Astrocyte (in vitro differentiated cells and primary cell): ENCODE measurements at regions not wholly inside any gene's neighbourhood (a gene's known extent, or its start where the extent isn't known, plus 50 kb on each side); places are given as distances from the start of the nearest gene placed in this dataset.

Source experiments
- DNase-seq: peaks from one replicate; pipeline ENCODE4 v3.0.0-alpha.2; 2010; ENCODE audit warnings: low read depth
- FAIRE-seq: peaks from 2 replicates; lab custom pipeline; 2011; peaks lifted over from hg19 to GRCh38; lab: Jason Lieb, UNC
- H2AFZ ChIP-seq: 2 replicates; pipeline ENCODE4 v1.6.0; 2012; ENCODE audit warnings: low read depth, low read length, inconsistent platforms
- H3K27ac ChIP-seq: 2 replicates; pipeline ENCODE4 v1.5.1; 2011; ENCODE audit warnings: low read depth, low read length, inconsistent platforms
- H3K27me3 ChIP-seq: 2 replicates; pipeline ENCODE4 v1.6.0; 2011; ENCODE audit warnings: low read length, inconsistent platforms; ENCODE audit not compliant: insufficient read depth
- H3K36me3 ChIP-seq: 2 replicates; pipeline ENCODE4 v1.5.1; 2011; ENCODE audit warnings: low read length, inconsistent platforms; ENCODE audit not compliant: insufficient read depth
- H3K4me1 ChIP-seq: 2 replicates; pipeline ENCODE4 v1.5.1; 2011; ENCODE audit warnings: low read length, inconsistent platforms; ENCODE audit not compliant: insufficient read depth
- H3K4me2 ChIP-seq: 2 replicates; pipeline ENCODE4 v1.6.0; 2012; ENCODE audit warnings: low read length, inconsistent platforms
- H3K4me3 ChIP-seq: 2 replicates; pipeline ENCODE4 v1.5.1; 2011; ENCODE audit warnings: low read depth, mild to moderate bottlenecking, low read length, inconsistent platforms; ENCODE audit not compliant: insufficient read depth
- H3K79me2 ChIP-seq: 2 replicates; pipeline ENCODE4 v1.6.0; 2012; ENCODE audit warnings: mild to moderate bottlenecking, low read length, inconsistent platforms; ENCODE audit not compliant: insufficient read depth
- H3K9ac ChIP-seq: 2 replicates; pipeline ENCODE4 v1.6.0; 2012; ENCODE audit warnings: mild to moderate bottlenecking, low read length, inconsistent platforms
- H3K9me3 ChIP-seq: 2 replicates; pipeline ENCODE4 v1.5.1; 2012; ENCODE audit warnings: low read depth, mild to moderate bottlenecking, low read length, inconsistent platforms; ENCODE audit not compliant: insufficient read depth
- H4K20me1 ChIP-seq: 2 replicates; pipeline ENCODE4 v1.6.0; 2012; ENCODE audit warnings: low read length, inconsistent platforms; ENCODE audit not compliant: insufficient read depth
- H3K27ac Mint-ChIP-seq: one replicate; pipeline ENCODE4 v1.8.0; 2021; ENCODE audit warnings: mild to moderate bottlenecking, mixed read lengths; ENCODE audit not compliant: unreplicated experiment
- H3K27me3 Mint-ChIP-seq: one replicate; pipeline ENCODE4 v1.8.0; 2021; ENCODE audit warnings: low read depth, mixed read lengths; ENCODE audit not compliant: unreplicated experiment
- H3K36me3 Mint-ChIP-seq: one replicate; pipeline ENCODE4 v1.8.0; 2021; ENCODE audit warnings: low read depth, mixed read lengths; ENCODE audit not compliant: unreplicated experiment
- H3K4me1 Mint-ChIP-seq: one replicate; pipeline ENCODE4 v1.8.0; 2021; ENCODE audit warnings: low read depth, mixed read lengths; ENCODE audit not compliant: unreplicated experiment
- H3K4me3 Mint-ChIP-seq: one replicate; pipeline ENCODE4 v1.8.0; 2021; ENCODE audit warnings: mild to moderate bottlenecking, moderate library complexity, mixed read lengths; ENCODE audit not compliant: unreplicated experiment
- H3K9me3 Mint-ChIP-seq: one replicate; pipeline ENCODE4 v1.8.0; 2021; ENCODE audit warnings: mild to moderate bottlenecking, mixed read lengths; ENCODE audit not compliant: unreplicated experiment
- EZH2 ChIP-seq: IDR thresholded peaks from 2 replicates; pipeline ENCODE4 v1.6.1; 2012; ENCODE audit warnings: mild to moderate bottlenecking, low read length, inconsistent platforms; ENCODE audit not compliant: insufficient read depth
- TF ChIP-seq, protein P1 (sequence below): IDR thresholded peaks from 2 replicates; pipeline ENCODE4 v1.5.1; 2011; ENCODE audit warnings: low read depth, mild to moderate bottlenecking, inconsistent platforms, low read length, moderate library complexity; ENCODE audit not compliant: insufficient read depth

DNA sequence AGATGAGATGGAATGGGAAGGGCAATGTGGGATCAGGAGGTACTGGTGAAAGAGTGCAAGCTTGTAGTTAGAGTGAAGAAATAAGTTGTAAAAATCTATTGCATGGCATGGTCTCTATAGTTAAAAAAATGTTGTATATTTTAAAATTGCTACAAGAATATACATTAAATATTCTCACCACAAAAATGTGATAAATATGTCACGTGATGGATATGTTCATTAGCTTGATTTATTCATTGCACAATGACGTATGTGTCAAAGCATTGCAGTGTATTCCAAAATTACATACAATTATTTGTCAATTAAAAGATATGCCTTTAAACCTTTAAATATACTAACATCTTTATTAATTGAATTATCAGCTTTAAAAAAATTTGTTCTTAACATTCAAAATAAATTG, 1607.1 kb downstream of the REEP3 start:
- FAIRE-seq, result no peak
- peaks cover 4% of the 10 kb centered on the region for H3K4me1 Mint-ChIP-seq
- Histone ChIP-seq H3K9me3 (no peaks in the 10 kb centered on the region), H3K36me3 (no peaks in the 10 kb centered on the region), H2AFZ (no peak overlapping the region), H3K4me2 (no peak overlapping the region), H3K79me2 (no peaks in the 10 kb centered on the region), H4K20me1 (no peaks in the 10 kb centered on the region), H3K4me3 (no peak overlapping the region), H3K9ac (no peak overlapping the region), H3K4me1 (no peaks in the 10 kb centered on the region), H3K27me3 (no peaks in the 10 kb centered on the region), H3K27ac (no peak overlapping the region)
- TF ChIP-seq, protein P1, sequence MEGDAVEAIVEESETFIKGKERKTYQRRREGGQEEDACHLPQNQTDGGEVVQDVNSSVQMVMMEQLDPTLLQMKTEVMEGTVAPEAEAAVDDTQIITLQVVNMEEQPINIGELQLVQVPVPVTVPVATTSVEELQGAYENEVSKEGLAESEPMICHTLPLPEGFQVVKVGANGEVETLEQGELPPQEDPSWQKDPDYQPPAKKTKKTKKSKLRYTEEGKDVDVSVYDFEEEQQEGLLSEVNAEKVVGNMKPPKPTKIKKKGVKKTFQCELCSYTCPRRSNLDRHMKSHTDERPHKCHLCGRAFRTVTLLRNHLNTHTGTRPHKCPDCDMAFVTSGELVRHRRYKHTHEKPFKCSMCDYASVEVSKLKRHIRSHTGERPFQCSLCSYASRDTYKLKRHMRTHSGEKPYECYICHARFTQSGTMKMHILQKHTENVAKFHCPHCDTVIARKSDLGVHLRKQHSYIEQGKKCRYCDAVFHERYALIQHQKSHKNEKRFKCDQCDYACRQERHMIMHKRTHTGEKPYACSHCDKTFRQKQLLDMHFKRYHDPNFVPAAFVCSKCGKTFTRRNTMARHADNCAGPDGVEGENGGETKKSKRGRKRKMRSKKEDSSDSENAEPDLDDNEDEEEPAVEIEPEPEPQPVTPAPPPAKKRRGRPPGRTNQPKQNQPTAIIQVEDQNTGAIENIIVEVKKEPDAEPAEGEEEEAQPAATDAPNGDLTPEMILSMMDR, result no peak
- TF ChIP-seq EZH2, result no peak
- no peaks in the 10 kb centered on the region for H3K27me3 Mint-ChIP-seq
- no peak for DNase-seq
- no peak overlapping the region for H3K27ac Mint-ChIP-seq
- H3K36me3 Mint-ChIP-seq, result no peaks in the 10 kb centered on the region
- no peak overlapping the region for H3K4me3 Mint-ChIP-seq
- H3K9me3 Mint-ChIP-seq, result no peaks in the 10 kb centered on the region

DNA sequence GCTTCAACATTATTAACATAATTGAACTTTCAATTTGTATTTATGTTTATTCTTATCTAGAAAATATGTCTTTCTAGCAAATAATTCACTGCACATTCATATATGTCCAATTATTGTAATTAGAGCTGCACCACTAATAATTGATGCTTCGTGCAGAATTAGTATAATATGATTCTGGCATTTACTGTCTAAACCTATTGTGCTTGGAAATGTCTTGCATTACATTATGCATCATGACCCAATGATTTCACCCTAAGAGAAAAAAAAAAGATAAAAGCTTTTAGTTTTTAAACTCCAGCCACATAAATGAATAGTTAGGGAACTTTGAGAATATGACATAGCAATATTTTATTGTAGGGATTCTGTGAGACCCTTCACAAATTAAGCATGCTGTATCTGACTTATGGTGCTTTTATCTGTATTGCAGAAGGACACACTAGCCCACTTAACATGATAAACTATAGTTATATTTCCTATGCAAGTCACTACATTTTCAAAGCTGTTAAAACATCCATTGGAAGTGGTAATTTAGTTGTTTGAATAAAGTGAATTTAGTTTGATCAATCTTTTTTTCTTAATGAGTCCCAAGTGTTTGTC, 1609.1 kb downstream of the REEP3 start:
- DNase-seq (no peak), FAIRE-seq (no peak)
- H3K4me2 ChIP-seq, result no peak overlapping the region
- no peak for TF ChIP-seq EZH2
- TF ChIP-seq, protein P1, result no peak
- H3K79me2 ChIP-seq, result no peaks in the 10 kb centered on the region
- H3K36me3 Mint-ChIP-seq, result no peaks in the 10 kb centered on the region
- no peak overlapping the region for H3K27ac ChIP-seq
- H3K27me3 Mint-ChIP-seq, result no peaks in the 10 kb centered on the region
- no peaks in the 10 kb centered on the region for H3K27me3 ChIP-seq
- H2AFZ ChIP-seq, result no peak overlapping the region
- H3K9me3 Mint-ChIP-seq, result no peaks in the 10 kb centered on the region
- no peak overlapping the region for H3K4me3 Mint-ChIP-seq
- H3K4me1 Mint-ChIP-seq, result no peaks in the 10 kb centered on the region
- H3K27ac Mint-ChIP-seq, result no peak overlapping the region
- H3K4me1 ChIP-seq, result no peaks in the 10 kb centered on the region
- no peak overlapping the region for H3K9ac ChIP-seq
- H4K20me1 ChIP-seq, result no peaks in the 10 kb centered on the region
- H3K9me3 ChIP-seq, result no peaks in the 10 kb centered on the region
- H3K36me3 ChIP-seq, result no peaks in the 10 kb centered on the region
- H3K4me3 ChIP-seq, result no peak overlapping the region

DNA sequence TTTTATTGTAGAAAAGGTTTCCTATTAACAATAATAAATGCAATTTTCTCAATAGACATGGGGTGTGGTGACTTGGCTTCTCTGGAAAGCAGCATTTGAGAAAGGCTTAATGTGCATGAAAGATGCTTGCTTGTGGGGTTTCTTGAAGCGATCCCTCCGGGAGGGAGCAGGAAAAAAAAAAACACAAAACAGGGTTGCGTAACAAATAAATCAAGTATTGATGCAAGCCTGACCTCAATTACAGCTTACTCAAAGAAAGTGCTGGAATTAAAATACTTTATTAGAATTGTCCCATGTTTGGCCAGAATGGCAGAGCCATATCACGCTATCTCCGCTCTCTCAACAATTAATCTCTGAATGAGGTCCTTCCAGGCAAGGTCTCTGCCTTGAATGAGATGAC, 1612.5 kb downstream of the REEP3 start:
- H3K9ac ChIP-seq, result no peak overlapping the region
- H3K9me3 Mint-ChIP-seq, result no peaks in the 10 kb centered on the region
- no peak overlapping the region for H3K27ac ChIP-seq
- H2AFZ ChIP-seq, result no peak overlapping the region
- FAIRE-seq, result no peak
- H3K27me3 Mint-ChIP-seq, result no peaks in the 10 kb centered on the region
- H3K36me3 Mint-ChIP-seq, result no peaks in the 10 kb centered on the region
- TF ChIP-seq, protein P1, result no peak
- no peaks in the 10 kb centered on the region for H3K4me1 ChIP-seq
- no peaks in the 10 kb centered on the region for H3K79me2 ChIP-seq
- H3K27me3 ChIP-seq, result no peaks in the 10 kb centered on the region
- H3K4me2 ChIP-seq, result no peak overlapping the region
- H3K9me3 ChIP-seq, result no peaks in the 10 kb centered on the region
- no peak overlapping the region for H3K4me3 Mint-ChIP-seq
- H3K4me1 Mint-ChIP-seq, result no peaks in the 10 kb centered on the region
- H3K36me3 ChIP-seq, result no peaks in the 10 kb centered on the region
- DNase-seq, result no peak
- H3K27ac Mint-ChIP-seq, result no peak overlapping the region
- no peaks in the 10 kb centered on the region for H4K20me1 ChIP-seq
- H3K4me3 ChIP-seq, result no peak overlapping the region
